ENCODE measurements at regions not wholly inside any gene's neighbourhood (a gene's known extent, or its start where the extent isn't known, plus 50 kb on each side); places are given as distances from the start of the nearest gene placed in this dataset.
"Not testable (repeated sequence)": the region's sequence is repeated elsewhere in the genome, so short reads cannot be mapped to it uniquely, and the experiment has no call there.

DNA sequence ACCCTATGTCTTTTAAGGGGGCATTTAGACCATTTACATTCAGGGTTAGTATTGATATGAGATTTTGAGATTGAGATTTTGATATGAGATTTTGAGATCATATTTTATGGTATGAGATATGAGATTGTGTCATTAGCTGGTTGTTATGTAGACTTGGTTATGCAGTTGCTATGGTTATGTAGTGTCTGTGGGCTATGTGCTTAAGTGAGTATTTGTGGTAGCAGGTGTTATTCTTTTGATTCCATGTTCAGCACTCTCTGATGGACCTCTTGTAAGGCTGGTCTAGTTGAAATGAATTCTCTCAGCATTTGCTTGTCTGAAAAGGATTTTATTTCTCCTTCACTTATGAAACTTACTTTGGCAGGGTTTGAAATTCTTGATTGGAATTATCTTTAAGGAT is 225.4 kb downstream of the SATB1 start:
- no peak overlapping the region for H3K27ac ChIP-seq
- H3K4me3 ChIP-seq: no peak overlapping the region

DNA sequence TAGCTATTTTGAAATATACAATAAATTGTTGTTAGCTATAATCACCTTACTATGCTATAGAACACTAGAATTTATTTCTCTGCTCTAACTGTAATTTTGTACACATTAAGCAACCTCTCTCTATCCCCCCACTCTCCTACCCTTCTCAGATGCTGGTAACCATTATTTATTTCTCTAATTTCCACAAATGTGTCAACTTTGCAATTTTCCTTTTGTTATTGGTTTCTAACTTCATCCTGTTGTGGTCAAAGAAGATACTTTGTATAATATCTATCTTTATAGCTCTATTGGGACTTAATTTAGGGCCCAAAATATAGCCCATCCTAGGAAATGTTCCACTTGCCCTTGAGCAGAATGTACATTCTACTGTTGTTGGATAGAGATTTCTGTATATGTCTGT is 229.3 kb downstream of the SATB1 start:
- Histone ChIP-seq H3K27ac (no peak overlapping the region), H3K4me3 (no peak overlapping the region)

DNA sequence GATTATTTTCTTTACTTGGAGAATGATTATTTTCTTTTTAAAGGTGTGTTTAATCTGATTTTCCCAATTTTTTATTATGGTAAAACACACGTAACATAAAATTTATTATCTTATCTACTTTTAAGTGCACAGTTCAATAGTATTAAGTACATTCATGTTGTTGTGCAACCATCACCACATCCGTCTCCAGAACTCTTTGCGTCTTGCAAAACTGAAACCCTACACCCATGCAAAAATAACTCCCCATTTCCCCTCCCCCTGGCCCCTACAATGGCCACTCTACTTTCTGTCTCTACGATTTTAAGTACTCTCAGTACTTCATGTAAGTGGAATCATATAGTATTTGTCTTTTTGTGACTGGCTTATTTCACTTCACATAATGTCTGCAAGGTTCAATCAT is 230.7 kb downstream of the SATB1 start:
- no peak overlapping the region for H3K4me3 ChIP-seq
- H3K27ac ChIP-seq: no peak overlapping the region

DNA sequence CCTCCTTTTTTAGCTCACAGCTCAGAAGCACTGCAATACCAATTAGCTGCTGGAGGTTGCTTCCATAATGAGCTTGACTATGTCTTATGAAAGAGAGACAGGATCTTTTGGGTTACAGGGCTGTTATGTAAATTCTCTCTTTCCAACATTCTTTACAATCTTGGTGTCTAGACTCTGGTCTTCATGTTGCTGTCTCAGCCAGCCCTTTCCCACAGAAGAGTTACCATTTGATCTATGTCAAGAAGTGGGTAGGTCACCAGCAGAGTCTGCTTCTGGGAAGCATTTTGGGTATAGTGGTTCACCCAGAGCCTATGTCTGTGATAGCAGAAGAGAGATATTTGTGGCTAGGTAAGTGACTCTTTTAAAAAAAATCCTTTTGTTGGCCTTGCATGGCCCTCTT is 234.5 kb downstream of the SATB1 start:
- Histone ChIP-seq H3K27ac (peak overlapping the region in 4 of 21 experiments; percentile 31 to 65 (median 41)), H3K4me3 (no peak overlapping the region)

- H3K4me3 ChIP-seq: no peak overlapping the region
- peak overlapping the region in 5 of 21 experiments; percentile 30 to 65 (median 38) for H3K27ac ChIP-seq
These were observed 235.7 kb downstream of the SATB1 start for GRCh38 chr3:18189282-18190050.

GRCh38 chr3:18188491-18188890 is 236.6 kb downstream of the SATB1 start:
- no peak overlapping the region for H3K27ac ChIP-seq

DNA sequence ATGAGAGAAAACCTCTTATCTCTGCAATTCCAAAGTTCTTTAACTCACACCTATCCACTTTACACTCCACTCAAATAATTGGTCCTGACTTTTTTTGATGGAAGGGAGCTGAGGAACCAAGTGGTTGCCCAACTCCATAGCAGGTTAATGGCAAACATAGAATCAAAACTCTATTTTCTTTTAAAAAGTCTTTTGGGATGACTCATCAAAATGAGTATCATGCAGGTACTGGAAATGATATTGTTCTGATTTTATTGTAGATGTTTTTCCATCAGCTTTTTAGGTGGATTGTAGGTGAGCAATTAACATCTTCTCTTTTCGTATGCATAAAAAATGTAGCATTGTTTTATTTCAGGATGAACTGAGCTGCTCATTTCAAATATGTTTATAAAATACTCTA is 239.5 kb downstream of the SATB1 start:
- no peak overlapping the region for H3K27ac ChIP-seq

More at GRCh38 chr3:18188491-18188890, 236.6 kb downstream of the SATB1 start:
- no peak overlapping the region for H3K4me3 ChIP-seq

GRCh38 chr3:18182923-18183322 is 242.2 kb downstream of the SATB1 start:
- not testable (repeated sequence) for H3K4me3 ChIP-seq, H3K27ac ChIP-seq

More for the DNA sequence above, 239.5 kb downstream of the SATB1 start:
- H3K4me3 ChIP-seq: no peak overlapping the region

DNA sequence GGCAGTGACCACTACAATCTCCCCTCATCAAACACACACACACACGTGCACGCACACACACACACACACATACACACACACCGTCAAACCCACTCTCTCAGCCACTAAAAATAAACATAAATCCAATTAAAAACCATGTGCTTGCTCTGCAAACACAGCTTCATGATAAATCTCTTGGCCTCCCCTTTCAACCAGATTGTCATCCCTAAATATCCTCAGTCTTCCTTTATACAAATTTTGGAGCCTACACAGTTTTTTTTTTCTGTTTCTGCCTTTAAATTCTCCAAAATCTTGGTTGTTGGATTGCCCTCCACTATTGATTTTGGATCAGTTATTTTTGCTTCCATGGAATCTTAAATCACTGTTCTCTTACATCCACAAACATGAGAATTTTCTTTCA is 245.6 kb downstream of the SATB1 start:
- no peak overlapping the region for H3K27ac ChIP-seq
- no peak overlapping the region for H3K4me3 ChIP-seq

DNA sequence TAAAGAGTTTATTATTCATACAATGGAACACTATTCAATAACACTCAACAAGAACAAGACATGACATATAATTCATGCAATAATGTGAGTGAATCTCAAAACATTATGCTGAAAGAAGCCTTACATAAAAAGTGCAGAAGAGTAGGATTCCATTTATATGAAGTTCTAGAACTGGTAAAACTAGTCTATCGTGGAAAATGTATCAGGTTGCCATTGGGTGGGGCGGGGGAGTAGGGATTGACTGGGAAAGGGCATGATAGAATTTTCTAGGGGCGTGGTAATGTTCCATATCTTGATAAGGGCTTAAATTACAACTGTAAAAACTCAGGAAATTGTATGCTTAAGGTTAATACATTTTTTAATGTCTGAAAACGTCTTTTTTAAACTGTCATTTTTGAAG is 247.9 kb downstream of the SATB1 start:
- no peak overlapping the region for H3K4me3 ChIP-seq
- H3K27ac ChIP-seq: no peak overlapping the region

GRCh38 chr3:18173891-18174290 is 251.2 kb downstream of the SATB1 start:
- H3K27ac ChIP-seq, H3K4me3 ChIP-seq: not testable (repeated sequence)

DNA sequence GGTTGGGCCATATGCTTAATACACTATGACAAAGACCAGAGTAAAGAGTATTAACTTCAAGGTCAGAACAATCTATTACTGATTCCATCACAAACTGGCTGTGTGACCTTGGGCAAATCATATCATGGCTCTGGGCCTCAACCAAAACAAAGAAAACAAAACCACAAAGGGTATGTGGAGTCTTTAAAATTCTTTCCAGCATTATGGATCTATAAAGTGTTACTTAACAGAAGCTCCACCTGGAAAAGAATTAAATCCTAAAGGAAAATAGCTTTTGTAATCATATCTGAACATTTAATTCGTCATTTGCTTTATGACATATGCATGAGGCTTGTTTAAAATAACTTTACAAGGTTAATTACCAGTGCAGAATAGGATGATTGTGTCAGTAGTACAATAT is 265.5 kb downstream of the SATB1 start:
- no peak overlapping the region for H3K4me3 ChIP-seq

GRCh38 chr3:18153571-18154173 is 271.5 kb downstream of the SATB1 start:
- Histone ChIP-seq H3K27ac (no peak overlapping the region), H3K4me3 (no peak overlapping the region)

More for the DNA sequence above, 265.5 kb downstream of the SATB1 start:
- H3K27ac ChIP-seq: no peak overlapping the region

DNA sequence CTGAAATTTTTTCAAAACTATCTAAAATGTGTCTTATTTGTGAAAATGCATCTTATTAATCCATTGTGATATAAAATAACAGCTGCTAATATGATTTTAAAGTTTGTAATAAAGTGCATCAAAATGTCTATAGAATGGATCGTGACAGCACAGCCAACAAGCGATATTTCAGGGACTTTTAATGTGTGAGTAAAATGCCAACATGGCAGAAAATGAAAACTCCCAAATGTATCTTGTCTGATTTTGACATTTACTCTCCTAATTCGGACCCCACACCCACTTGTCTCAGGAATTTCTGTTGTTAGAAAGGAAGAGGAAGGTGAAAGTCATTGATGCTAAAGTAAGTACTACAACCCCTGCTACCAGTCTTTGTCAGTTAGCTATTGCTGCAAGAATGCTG is 273.9 kb downstream of the SATB1 start:
- Histone ChIP-seq H3K4me3 (no peak overlapping the region), H3K27ac (no peak overlapping the region)

DNA sequence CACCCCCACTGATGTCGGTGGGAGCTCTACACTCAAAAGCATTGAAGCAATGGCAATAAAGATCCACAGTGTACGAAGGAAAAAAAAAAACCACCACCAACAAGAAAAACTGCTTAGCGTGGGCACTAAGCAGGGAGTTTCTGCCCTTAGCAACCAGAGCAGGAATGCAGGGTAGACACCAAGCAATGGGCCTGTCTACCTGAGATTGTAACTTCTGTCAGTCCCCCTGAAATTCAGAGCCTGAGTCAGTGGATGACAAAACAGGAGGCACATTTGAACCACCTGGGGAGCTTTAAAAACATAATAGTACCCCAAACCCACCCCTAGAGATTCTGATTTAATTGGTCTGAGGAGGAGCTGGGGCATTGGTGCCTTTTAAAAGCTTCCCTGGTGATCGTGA is 275.2 kb downstream of the SATB1 start:
- H3K27ac ChIP-seq: peak overlapping the region in 1 of 21 experiments; percentile 8

GRCh38 chr3:18149386-18149785 is 275.8 kb downstream of the SATB1 start:
- no peak overlapping the region for H3K4me3 ChIP-seq
- H3K27ac ChIP-seq: no peak overlapping the region

More for the DNA sequence above, 275.2 kb downstream of the SATB1 start:
- no peak overlapping the region for H3K4me3 ChIP-seq

DNA sequence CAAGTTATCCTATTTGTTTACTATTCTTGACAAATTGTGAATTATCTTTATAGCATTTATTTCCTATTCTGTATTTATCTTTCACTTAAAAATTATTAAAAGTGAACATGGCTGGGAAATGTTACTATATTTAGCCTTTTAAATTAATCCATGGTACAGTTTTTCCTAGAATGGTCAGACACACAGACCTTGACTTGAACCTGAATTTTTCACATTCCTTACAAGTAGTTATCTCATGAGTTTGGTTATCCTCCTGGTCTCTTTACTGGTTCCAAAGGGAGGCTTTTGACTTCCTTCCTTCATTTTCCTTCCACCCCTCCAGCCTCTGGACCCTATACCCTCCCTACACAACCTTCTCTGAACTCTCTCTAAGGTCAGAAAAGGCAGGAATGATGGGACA is 280.6 kb downstream of the SATB1 start:
- no peak overlapping the region for H3K4me3 ChIP-seq

DNA sequence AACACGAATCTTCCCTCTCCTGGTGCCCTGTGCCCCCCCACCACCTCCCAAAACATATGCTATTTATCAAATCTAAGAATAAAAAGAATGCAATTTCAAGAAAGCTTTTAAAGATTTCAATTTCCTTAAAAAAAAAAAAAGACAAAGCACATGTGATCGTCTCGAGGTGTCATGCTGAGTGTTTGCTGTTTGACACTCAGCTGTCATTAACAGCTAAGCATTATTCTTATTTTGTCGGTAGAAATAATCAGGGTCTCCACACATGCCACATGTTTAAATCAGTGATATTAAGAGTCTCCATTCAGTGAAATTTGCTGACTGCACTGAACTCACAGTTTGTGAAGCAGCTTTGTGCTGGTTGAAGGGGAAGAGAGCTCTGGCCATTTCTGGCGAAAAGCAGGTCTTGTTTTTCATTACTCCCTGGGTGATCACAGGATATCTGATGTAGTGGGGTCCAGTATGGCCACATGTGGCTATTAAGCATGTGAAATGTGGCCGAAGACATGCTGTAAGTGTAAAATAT is 281.8 kb downstream of the SATB1 start:
- Histone ChIP-seq H3K4me3 (no peak overlapping the region), H3K27ac (no peak overlapping the region)

More for the DNA sequence above, 280.6 kb downstream of the SATB1 start:
- no peak overlapping the region for H3K27ac ChIP-seq

GRCh38 chr3:18137958-18138357 is 287.2 kb downstream of the SATB1 start:
- no peak overlapping the region for H3K27ac ChIP-seq
- H3K4me3 ChIP-seq: no peak overlapping the region

- Histone ChIP-seq H3K4me3 (no peak overlapping the region), H3K27ac (peak overlapping the region in 4 of 21 experiments; percentile 22 to 52 (median 32))
These were observed 289.9 kb downstream of the SATB1 start for GRCh38 chr3:18135060-18135814.
